Panc1 (cell line): ENCODE measurements at regions not wholly inside any gene's neighbourhood (a gene's known extent, or its start where the extent isn't known, plus 50 kb on each side); places are given as distances from the start of the nearest gene placed in this dataset.

Experiments used
- ATAC-seq: fragments of 200-7000 bp; cut with Tn5 transposase; 2 replicates; pipeline ENCODE4 v1.9.1; 2020; ENCODE audit warnings: mild to moderate bottlenecking, moderate library complexity
- BruUV-seq: library from RNA; stranded (reverse); fragments of 400-500 nt; replicated peaks from 2 replicates; lab custom pipeline; 2021; lab: Mats Ljungman, UMichigan
- CTCF ChIA-PET: fragments of 300-600 bp; sonication (Branson Sonifier 250); formaldehyde crosslinking; loops from one replicate; lab custom pipeline; 2022; ENCODE audit warnings: antibody characterized with exemption; lab: Charles Lee
- POLR2A ChIA-PET: fragments of 300-600 bp; sonication (Branson Sonifier 250); formaldehyde crosslinking; loops from one replicate; lab custom pipeline; 2022; ENCODE audit warnings: antibody characterized with exemption; lab: Charles Lee
- DNase-seq: peaks from one replicate; pipeline ENCODE4 v3.0.0-alpha.2; 2010; ENCODE audit warnings: low read depth, low spot score
- H3K27ac ChIP-seq: 2 replicates; pipeline ENCODE4 v1.5.1; 2011; ENCODE audit warnings: mild to moderate bottlenecking, low read length, inconsistent platforms
- H3K27me3 ChIP-seq: fragments of 200-500 bp; sonication (Bioruptor generic); 2 replicates; pipeline ENCODE4 v1.6.0; 2014; ENCODE audit warnings: low read length, inconsistent platforms; ENCODE audit not compliant: control insufficient read depth, insufficient read depth
- H3K36me3 ChIP-seq: fragments of 200-500 bp; sonication (Bioruptor generic); 2 replicates; pipeline ENCODE4 v1.5.1; 2014; ENCODE audit warnings: inconsistent platforms, mild to moderate bottlenecking, low read length, moderate library complexity; ENCODE audit not compliant: control insufficient read depth, insufficient read depth
- H3K4me1 ChIP-seq: 2 replicates; pipeline ENCODE4 v1.5.1; 2011; ENCODE audit warnings: inconsistent platforms, mild to moderate bottlenecking, low read length, moderate library complexity; ENCODE audit not compliant: control insufficient read depth, insufficient read depth
- H3K4me3 ChIP-seq, 2 experiments: 2 replicates each; pipeline ENCODE4 v1.5.1; 2011 to 2012; ENCODE audit warnings: low read depth in 2 of 2, low read length in 2 of 2, mild to moderate bottlenecking in 2 of 2, inconsistent platforms in 1 of 2, moderate library complexity in 1 of 2
- H3K9me3 ChIP-seq: fragments of 200-500 bp; sonication (Bioruptor generic); 2 replicates; pipeline ENCODE4 v1.5.1; 2014; ENCODE audit warnings: low read depth, mild to moderate bottlenecking, inconsistent platforms, low read length, moderate library complexity; ENCODE audit not compliant: control insufficient read depth, insufficient read depth
- CTCF ChIP-seq: fragments of 450-650 bp; IDR thresholded peaks from 2 replicates; pipeline ENCODE4 v1.5.1; 2017; ENCODE audit warnings: mild to moderate bottlenecking
- POLR2AphosphoS5 ChIP-seq: IDR thresholded peaks from 2 replicates; pipeline ENCODE4 v1.6.1; 2012; ENCODE audit warnings: mild to moderate bottlenecking, low read depth, low read length, moderate library complexity
- REST ChIP-seq, 2 experiments: IDR thresholded peaks; 2 replicates each; pipeline ENCODE4 v1.6.1; 2011 to 2012; ENCODE audit warnings: low read depth in 2 of 2, control low read depth in 1 of 2, low read length in 1 of 2, mild to moderate bottlenecking in 1 of 2, moderate library complexity in 1 of 2; ENCODE audit not compliant: insufficient read depth in 1 of 2
- SIN3A ChIP-seq: IDR thresholded peaks from 2 replicates; pipeline ENCODE4 v1.6.1; 2012; ENCODE audit warnings: low read depth, mild to moderate bottlenecking, low read length, moderate library complexity, borderline replicate concordance; ENCODE audit not compliant: insufficient read depth
- TCF7L2 ChIP-seq: IDR thresholded peaks from 2 replicates; pipeline ENCODE4 v1.6.1; 2011; ENCODE audit warnings: mild to moderate bottlenecking, low read depth, low read length, inconsistent platforms
- in situ Hi-C: cut with HindIII; loops from 2 replicates; pipeline ENCODE4 v1.10.0; 2016; ENCODE audit warnings: low sequenced_read_pairs, low pct_unique_long_range_greater_than_20kb
- intact Hi-C: fragments of 100-400 bp; cut with micrococcal nuclease; formaldehyde crosslinking; loops from one replicate; pipeline ENCODE4 v1.10.0; 2022; ENCODE audit not compliant: unreplicated experiment

DNA sequence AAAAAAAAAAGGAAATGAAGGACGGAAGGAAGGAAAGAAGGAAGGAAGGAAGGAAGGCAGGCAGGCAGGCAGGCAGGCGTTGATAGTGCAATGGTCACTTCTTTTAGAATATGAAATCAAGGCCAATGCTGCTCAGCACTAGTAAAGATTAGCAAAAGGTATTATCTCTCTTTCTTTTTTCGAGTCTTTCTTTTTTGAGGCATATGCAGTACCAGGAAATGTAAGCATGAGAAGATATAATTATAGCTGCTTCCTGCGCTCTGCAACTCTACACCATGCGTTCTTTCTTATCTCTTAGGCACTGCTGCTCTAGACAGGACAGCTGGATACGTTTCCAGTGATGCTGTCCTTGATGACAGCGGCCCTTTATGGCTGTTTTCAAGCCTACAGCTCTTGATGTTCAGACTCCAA lies 1512.5 kb upstream of the B3GALT2 start:
- in situ Hi-C loops (no loop called here), intact Hi-C loops (no loop called here)
- no TSS peak for BruUV-seq
- ChIA-PET CTCF (no interaction called here), POLR2A (no interaction called here)
- Histone ChIP-seq H3K36me3 (no peaks in the 10 kb centered on the region), H3K27ac (no peak overlapping the region), H3K9me3 (no peaks in the 10 kb centered on the region), H3K27me3 (no peaks in the 10 kb centered on the region), H3K4me3 (no peak overlapping the region), H3K4me1 (no peaks in the 10 kb centered on the region)
- DNase-seq, result no peak
- TF ChIP-seq TCF7L2 (no peak), CTCF (no peak), POLR2AphosphoS5 (no peak), REST (IDR thresholded peaks at IDR 0.05; ENCODE audit: insufficient read depth in 1 of 2, low read depth in 2 of 2, low read length in 1 of 2) (no peak), SIN3A (no peak)
- ATAC-seq, result no peak

DNA sequence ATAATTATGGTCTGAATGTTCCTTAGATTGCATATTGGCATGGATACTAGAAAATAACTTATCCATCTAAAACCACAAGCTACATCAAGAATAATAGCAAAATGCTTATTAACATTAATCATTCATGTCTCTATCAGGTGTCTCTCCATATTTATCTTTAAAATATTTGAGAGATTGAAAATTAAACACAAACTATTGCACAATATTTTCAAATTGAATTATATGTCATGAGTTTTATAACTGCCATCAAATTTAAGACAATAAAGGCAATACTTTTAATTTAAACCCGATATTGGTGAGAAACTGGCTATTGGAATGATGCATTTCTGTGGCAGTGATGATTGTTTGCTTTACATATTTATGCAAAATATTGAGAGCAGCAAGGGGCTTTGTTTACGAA lies 1506.8 kb upstream of the B3GALT2 start:
- H3K27ac ChIP-seq, result no peak overlapping the region
- DNase-seq (no peak), ATAC-seq (no peak)
- no peaks in the 10 kb centered on the region for H3K36me3 ChIP-seq
- no peaks in the 10 kb centered on the region for H3K4me1 ChIP-seq
- BruUV-seq, result no TSS peak
- in situ Hi-C loops (no loop called here), intact Hi-C loops (no loop called here)
- ChIA-PET POLR2A (no interaction called here), CTCF (no interaction called here)
- H3K4me3 ChIP-seq, result no peak overlapping the region
- no peaks in the 10 kb centered on the region for H3K27me3 ChIP-seq
- TF ChIP-seq POLR2AphosphoS5 (no peak), CTCF (no peak), REST (IDR thresholded peaks at IDR 0.05; ENCODE audit: insufficient read depth in 1 of 2, low read depth in 2 of 2, low read length in 1 of 2) (no peak), SIN3A (no peak)
- H3K9me3 ChIP-seq, result no peaks in the 10 kb centered on the region
